DOHH2 (cell line): ENCODE measurements at regions not wholly inside any gene's neighbourhood (a gene's known extent, or its start where the extent isn't known, plus 50 kb on each side); places are given as distances from the start of the nearest gene placed in this dataset.

Experiments used
- H3F3A ChIP-seq: fragments of 200-600 bp; sonication (generic), shearing (Covaris generic); 2 replicates; pipeline ENCODE4 v1.6.0; 2016; ENCODE audit warnings: antibody characterized with exemption, mild to moderate bottlenecking; ENCODE audit not compliant: control insufficient read depth, insufficient read depth
- H3K27ac ChIP-seq: fragments of 200-600 bp; sonication (generic); 2 replicates; pipeline ENCODE4 v1.5.1; 2014; ENCODE audit warnings: low read depth, mild to moderate bottlenecking, low read length, moderate library complexity
- H3K27me3 ChIP-seq: fragments of 200-600 bp; sonication (generic); 2 replicates; pipeline ENCODE4 v1.6.1; 2014; ENCODE audit warnings: mild to moderate bottlenecking, low read length, mixed read lengths; ENCODE audit not compliant: control insufficient read depth
- H3K36me3 ChIP-seq: fragments of 200-600 bp; sonication (generic); 2 replicates; pipeline ENCODE4 v1.6.1; 2014; ENCODE audit warnings: mild to moderate bottlenecking, low read length, moderate library complexity, mixed read lengths; ENCODE audit not compliant: control insufficient read depth
- H3K4me1 ChIP-seq: fragments of 200-600 bp; sonication (generic); 2 replicates; pipeline ENCODE4 v1.6.1; 2014; ENCODE audit warnings: mild to moderate bottlenecking, low read length, mixed read lengths; ENCODE audit not compliant: control insufficient read depth
- H3K4me2 ChIP-seq: fragments of 200-600 bp; sonication (generic); 2 replicates; pipeline ENCODE4 v1.6.0; 2014; ENCODE audit warnings: mild to moderate bottlenecking, low read length, moderate library complexity
- H3K4me3 ChIP-seq: fragments of 200-600 bp; sonication (generic); 2 replicates; pipeline ENCODE4 v1.5.1; 2014; ENCODE audit warnings: mild to moderate bottlenecking, low read length, mixed read lengths
- H3K79me2 ChIP-seq: fragments of 200-600 bp; sonication (generic); 2 replicates; pipeline ENCODE4 v1.6.1; 2014; ENCODE audit warnings: mild to moderate bottlenecking, low read length, mixed read lengths; ENCODE audit not compliant: control insufficient read depth
- H3K9me2 ChIP-seq: fragments of 200-600 bp; sonication (generic); replicated peaks from 2 replicates; pipeline ENCODE4 v1.6.1; 2014; ENCODE audit warnings: mild to moderate bottlenecking, low read length, mixed read lengths; ENCODE audit not compliant: control insufficient read depth
- H3K9me3 ChIP-seq: fragments of 200-600 bp; sonication (generic); 2 replicates; pipeline ENCODE4 v1.6.1; 2014; ENCODE audit warnings: antibody characterized with exemption, low read length, mixed read lengths; ENCODE audit not compliant: control insufficient read depth, insufficient read depth
- H4K20me1 ChIP-seq: fragments of 200-600 bp; sonication (generic); 2 replicates; pipeline ENCODE4 v1.6.0; 2014; ENCODE audit warnings: low read depth, mild to moderate bottlenecking, antibody characterized with exemption, low read length, moderate library complexity; ENCODE audit not compliant: control insufficient read depth, insufficient read depth
- EZH2phosphoT487 ChIP-seq: fragments of 200-600 bp; sonication (generic); IDR thresholded peaks from 2 replicates; pipeline ENCODE4 v1.6.1; 2017; ENCODE audit warnings: borderline replicate concordance, mild to moderate bottlenecking, antibody characterized with exemption, low read length, moderate library complexity, mixed read lengths
- TF ChIP-seq, protein P1 (sequence below): fragments of 200-600 bp; sonication (generic); IDR thresholded peaks from one replicate; pipeline ENCODE4 v1.5.1; 2014; ENCODE audit warnings: antibody characterized with exemption, mild to moderate bottlenecking, low read depth, low read length; ENCODE audit not compliant: poor library complexity, severe bottlenecking

- Histone ChIP-seq H3K79me2 (no peaks in the 10 kb centered on the region), H3K4me1 (peaks cover 21% of the 10 kb centered on the region)
These were observed 115.5 kb downstream of the LACC1 start for GRCh38 chr13:43994999-43995859.

GRCh38 chr13:43996221-43996620 lies 116.5 kb downstream of the LACC1 start:
- TF ChIP-seq EZH2phosphoT487: no peak
- TF ChIP-seq, protein P1, sequence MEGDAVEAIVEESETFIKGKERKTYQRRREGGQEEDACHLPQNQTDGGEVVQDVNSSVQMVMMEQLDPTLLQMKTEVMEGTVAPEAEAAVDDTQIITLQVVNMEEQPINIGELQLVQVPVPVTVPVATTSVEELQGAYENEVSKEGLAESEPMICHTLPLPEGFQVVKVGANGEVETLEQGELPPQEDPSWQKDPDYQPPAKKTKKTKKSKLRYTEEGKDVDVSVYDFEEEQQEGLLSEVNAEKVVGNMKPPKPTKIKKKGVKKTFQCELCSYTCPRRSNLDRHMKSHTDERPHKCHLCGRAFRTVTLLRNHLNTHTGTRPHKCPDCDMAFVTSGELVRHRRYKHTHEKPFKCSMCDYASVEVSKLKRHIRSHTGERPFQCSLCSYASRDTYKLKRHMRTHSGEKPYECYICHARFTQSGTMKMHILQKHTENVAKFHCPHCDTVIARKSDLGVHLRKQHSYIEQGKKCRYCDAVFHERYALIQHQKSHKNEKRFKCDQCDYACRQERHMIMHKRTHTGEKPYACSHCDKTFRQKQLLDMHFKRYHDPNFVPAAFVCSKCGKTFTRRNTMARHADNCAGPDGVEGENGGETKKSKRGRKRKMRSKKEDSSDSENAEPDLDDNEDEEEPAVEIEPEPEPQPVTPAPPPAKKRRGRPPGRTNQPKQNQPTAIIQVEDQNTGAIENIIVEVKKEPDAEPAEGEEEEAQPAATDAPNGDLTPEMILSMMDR: no peak
- H3F3A ChIP-seq: no peaks in the 10 kb centered on the region; the same call in 1 of the 2 replicates
- no peak overlapping the region for H3K4me2 ChIP-seq
- no peaks in the 10 kb centered on the region for H3K79me2 ChIP-seq
- H4K20me1 ChIP-seq: no peaks in the 10 kb centered on the region
- H3K4me3 ChIP-seq: no peak overlapping the region
- no peaks in the 10 kb centered on the region for H3K36me3 ChIP-seq
- peaks cover 21% of the 10 kb centered on the region for H3K4me1 ChIP-seq
- H3K27ac ChIP-seq: no peak overlapping the region
- H3K9me2 ChIP-seq: no peaks in the 10 kb centered on the region
- H3K9me3 ChIP-seq: no peaks in the 10 kb centered on the region
- H3K27me3 ChIP-seq: no peaks in the 10 kb centered on the region

More at GRCh38 chr13:43994999-43995859, 115.5 kb downstream of the LACC1 start:
- Histone ChIP-seq H3K4me3 (no peak overlapping the region), H3K9me2 (no peaks in the 10 kb centered on the region), H3F3A (no peaks in the 10 kb centered on the region; the same call in 1 of the 2 replicates), H3K36me3 (no peaks in the 10 kb centered on the region), H3K27ac (no peak overlapping the region), H3K27me3 (no peaks in the 10 kb centered on the region), H3K4me2 (no peak overlapping the region), H3K9me3 (no peaks in the 10 kb centered on the region), H4K20me1 (no peaks in the 10 kb centered on the region)
- no peak for TF ChIP-seq EZH2phosphoT487
- TF ChIP-seq, protein P1: no peak

- H3K79me2 ChIP-seq: no peaks in the 10 kb centered on the region
- TF ChIP-seq EZH2phosphoT487: no peak
- H3K27ac ChIP-seq: no peak overlapping the region
- no peaks in the 10 kb centered on the region for H3K27me3 ChIP-seq
- H3K9me2 ChIP-seq: no peaks in the 10 kb centered on the region
- no peaks in the 10 kb centered on the region for H3K9me3 ChIP-seq
- no peaks in the 10 kb centered on the region for H3F3A ChIP-seq
- no peaks in the 10 kb centered on the region; the same call in 1 of the 2 replicates for H3K4me1 ChIP-seq
- H3K4me2 ChIP-seq: no peak overlapping the region
- H3K36me3 ChIP-seq: no peaks in the 10 kb centered on the region
- H4K20me1 ChIP-seq: no peaks in the 10 kb centered on the region
- no peak overlapping the region for H3K4me3 ChIP-seq
These were observed 123.8 kb downstream of the LACC1 start for GRCh38 chr13:44003481-44003880.

- Histone ChIP-seq H4K20me1 (no peaks in the 10 kb centered on the region), H3F3A (no peaks in the 10 kb centered on the region), H3K9me3 (no peaks in the 10 kb centered on the region), H3K36me3 (no peaks in the 10 kb centered on the region), H3K4me1 (no peaks in the 10 kb centered on the region), H3K4me3 (no peak overlapping the region), H3K27me3 (no peaks in the 10 kb centered on the region), H3K79me2 (no peaks in the 10 kb centered on the region), H3K27ac (no peak overlapping the region), H3K9me2 (no peaks in the 10 kb centered on the region), H3K4me2 (no peak overlapping the region)
- TF ChIP-seq EZH2phosphoT487: no peak
These were observed 125.2 kb downstream of the LACC1 start for GRCh38 chr13:44004878-44005277.
